CD4-positive, alpha-beta T cell (primary cell): ENCODE measurements at regions not wholly inside any gene's neighbourhood (a gene's known extent, or its start where the extent isn't known, plus 50 kb on each side); places are given as distances from the start of the nearest gene placed in this dataset.

Experiments used
- ATAC-seq: fragments of 200-7000 bp; cut with Tn5 transposase; one replicate; pipeline ENCODE4 v1.10.0; 2022; ENCODE audit warnings: mild to moderate bottlenecking; ENCODE audit not compliant: poor library complexity
- CTCF ChIA-PET: fragments of 350-600 bp; sonication (Branson Sonifier 250); formaldehyde crosslinking; loops from one replicate; lab custom pipeline; 2021; ENCODE audit warnings: antibody characterized with exemption, inconsistent platforms; lab: Charles Lee
- POLR2A ChIA-PET: fragments of 350-600 bp; sonication (Branson Sonifier 250); formaldehyde crosslinking; loops from one replicate; lab custom pipeline; 2021; ENCODE audit warnings: antibody characterized with exemption, inconsistent platforms; lab: Charles Lee
- DNase-seq, 14 experiments: peaks; one replicate each; pipeline ENCODE4 v3.0.0-alpha.2; 2013 to 2020; ENCODE audit warnings: mixed read lengths in 2 of 14
- H3K27ac ChIP-seq, 2 donors: one replicate each; pipeline versions ENCODE4 v1.5.1 to v1.7.0; 2013; ENCODE audit warnings: low read length in 2 of 2, low read depth in 1 of 2, mild to moderate bottlenecking in 1 of 2
- H3K27me3 ChIP-seq, 2 experiments: 1 replicate in 1 of 2; 2 replicates in 1 of 2; pipeline versions ENCODE4 v1.6.1 to v1.7.0; 2013; ENCODE audit warnings: low read length in 2 of 2, control low read depth in 1 of 2, mild to moderate bottlenecking in 1 of 2, moderate library complexity in 1 of 2; ENCODE audit not compliant: insufficient read depth in 2 of 2, control insufficient read depth in 1 of 2
- H3K36me3 ChIP-seq: one replicate; pipeline ENCODE4 v1.6.1; 2013; ENCODE audit warnings: low read length, control low read depth; ENCODE audit not compliant: insufficient read depth
- H3K4me1 ChIP-seq: one replicate; pipeline ENCODE4 v1.6.1; 2013; ENCODE audit warnings: low read length, control low read depth; ENCODE audit not compliant: insufficient read depth
- H3K4me3 ChIP-seq: one replicate; pipeline ENCODE4 v1.5.1; 2013; ENCODE audit warnings: mild to moderate bottlenecking, low read length, moderate library complexity
- H3K9me3 ChIP-seq, 2 experiments: 1 replicate in 1 of 2; 2 replicates in 1 of 2; pipeline versions ENCODE4 v1.6.1 to v1.7.0; 2013; ENCODE audit warnings: low read length in 2 of 2, mild to moderate bottlenecking in 2 of 2, control low read depth in 1 of 2, moderate library complexity in 1 of 2; ENCODE audit not compliant: control insufficient read depth in 1 of 2, insufficient read depth in 1 of 2
- H3K27ac Mint-ChIP-seq: one replicate; pipeline ENCODE4 v1.8.0; 2020; ENCODE audit warnings: mixed read lengths
- H3K27me3 Mint-ChIP-seq: one replicate; pipeline ENCODE4 v1.8.0; 2021; ENCODE audit warnings: mixed read lengths
- H3K36me3 Mint-ChIP-seq: one replicate; pipeline ENCODE4 v1.8.0; 2021; ENCODE audit warnings: low read depth, mixed read lengths
- H3K4me1 Mint-ChIP-seq: one replicate; pipeline ENCODE4 v1.8.0; 2021; ENCODE audit warnings: low read depth, mixed read lengths
- H3K4me3 Mint-ChIP-seq: one replicate; pipeline ENCODE4 v1.8.0; 2020; ENCODE audit warnings: mild to moderate bottlenecking, mixed read lengths
- H3K9me3 Mint-ChIP-seq: one replicate; pipeline ENCODE4 v1.8.0; 2020; ENCODE audit warnings: mixed read lengths
- CTCF ChIP-seq: fragments of 200-600 bp; IDR thresholded peaks from one replicate; pipeline ENCODE4 v1.8.0; 2022; ENCODE audit warnings: antibody characterized with exemption, mild to moderate bottlenecking
- intact Hi-C, 2 experiments: fragments of 100-400 bp; cut with DNase I in 1 of 2; cut with micrococcal nuclease in 1 of 2; formaldehyde crosslinking; loops; one replicate each; pipeline versions ENCODE4 v1.15.1 to v1.9.0; 2023 to 2025; cut with DNase I, micrococcal nuclease

- no peak overlapping the region for H3K27ac ChIP-seq
- no peaks in the 10 kb centered on the region for H3K4me1 Mint-ChIP-seq
- H3K36me3 ChIP-seq: no peaks in the 10 kb centered on the region
- DNase-seq (peak in 2 of 14 experiments; percentile 37 to 49), ATAC-seq (no peak)
- ChIA-PET CTCF (no interaction called here), POLR2A (no interaction called here)
- H3K27ac Mint-ChIP-seq: no peak overlapping the region
- no peak overlapping the region for H3K4me3 Mint-ChIP-seq
- H3K27me3 Mint-ChIP-seq: peaks cover 21% of the 10 kb centered on the region
- TF ChIP-seq CTCF: no peak
- H3K4me1 ChIP-seq: no peaks in the 10 kb centered on the region
- no peaks in the 10 kb centered on the region for H3K9me3 Mint-ChIP-seq
- H3K27me3 ChIP-seq: peaks cover 5 to 11% of the 10 kb centered on the region in 2 experiments
- no peaks in the 10 kb centered on the region for H3K36me3 Mint-ChIP-seq
- no peak overlapping the region for H3K4me3 ChIP-seq
- peaks cover 0 to 8% of the 10 kb centered on the region in 2 experiments for H3K9me3 ChIP-seq
- intact Hi-C loops: no loop called here
Measured at GRCh38 chr12:111203446-111203845, 165.4 kb downstream of the PHETA1 start.

- no peaks in the 10 kb centered on the region for H3K36me3 Mint-ChIP-seq
- no peaks in the 10 kb centered on the region for H3K9me3 Mint-ChIP-seq
- H3K4me1 Mint-ChIP-seq: no peaks in the 10 kb centered on the region
- no peak overlapping the region for H3K27ac Mint-ChIP-seq
- no peak overlapping the region for H3K4me3 Mint-ChIP-seq
- DNase-seq (no peak), ATAC-seq (no peak)
- no peak for TF ChIP-seq CTCF
- Histone ChIP-seq H3K27me3 (peaks cover 5 to 12% of the 10 kb centered on the region in 2 experiments), H3K9me3 (peaks cover 0 to 8% of the 10 kb centered on the region in 2 experiments), H3K4me1 (no peaks in the 10 kb centered on the region), H3K36me3 (no peaks in the 10 kb centered on the region), H3K4me3 (no peak overlapping the region), H3K27ac (no peak overlapping the region)
- CTCF ChIA-PET: no interaction called here
- POLR2A ChIA-PET: no interaction called here
- intact Hi-C loops: no loop called here
- peaks cover 12% of the 10 kb centered on the region for H3K27me3 Mint-ChIP-seq
Measured at GRCh38 chr12:111202237-111202915, 166.5 kb downstream of the PHETA1 start.

GRCh38 chr12:111201495-111202236 lies 167.2 kb downstream of the PHETA1 start:
- H3K4me1 ChIP-seq: no peaks in the 10 kb centered on the region
- Mint-ChIP-seq H3K9me3 (no peaks in the 10 kb centered on the region), H3K4me1 (no peaks in the 10 kb centered on the region), H3K36me3 (no peaks in the 10 kb centered on the region), H3K27me3 (peaks cover 12% of the 10 kb centered on the region), H3K4me3 (no peak overlapping the region), H3K27ac (no peak overlapping the region)
- H3K9me3 ChIP-seq: peaks cover 0 to 8% of the 10 kb centered on the region in 2 experiments
- H3K27me3 ChIP-seq: peaks cover 5 to 12% of the 10 kb centered on the region in 2 experiments
- no peak overlapping the region for H3K4me3 ChIP-seq
- intact Hi-C loops: no loop called here
- no peak for ATAC-seq
- POLR2A ChIA-PET: no interaction called here
- CTCF ChIA-PET: no interaction called here
- no peak for DNase-seq
- H3K36me3 ChIP-seq: no peaks in the 10 kb centered on the region
- H3K27ac ChIP-seq: no peak overlapping the region
- TF ChIP-seq CTCF: no peak
